NCI-H2196 (cell line): ENCODE measurements at regions not wholly inside any gene's neighbourhood (a gene's known extent, or its start where the extent isn't known, plus 50 kb on each side); places are given as distances from the start of the nearest gene placed in this dataset.

ENCODE experiments used
- DNase-seq: peaks from one replicate; lab custom pipeline; 2025; ENCODE audit not compliant: unreplicated experiment; lab: John Stamatoyannopoulos, UW

GRCh38 chr3:159910991-159911663 lies 77.5 kb upstream of the IL12A start:
- DNase-seq, result no peak

GRCh38 chr3:159911664-159912037 lies 77.0 kb upstream of the IL12A start:
- no peak for DNase-seq

- no peak for DNase-seq
Measured at GRCh38 chr3:159913712-159914414, 74.8 kb upstream of the IL12A start.

- no peak for DNase-seq
Measured at GRCh38 chr3:159914426-159914825, 74.2 kb upstream of the IL12A start.

GRCh38 chr3:159916052-159916451 lies 72.6 kb upstream of the IL12A start:
- no peak for DNase-seq

GRCh38 chr3:159917141-159917540 lies 71.5 kb upstream of the IL12A start:
- no peak for DNase-seq

- no peak for DNase-seq
Measured at GRCh38 chr3:159919873-159920272, 68.8 kb upstream of the IL12A start.

GRCh38 chr3:159922193-159922840 lies 66.3 kb upstream of the IL12A start:
- DNase-seq, result no peak

GRCh38 chr3:159922861-159923312 lies 65.7 kb upstream of the IL12A start:
- DNase-seq, result no peak

- no peak for DNase-seq
Measured at GRCh38 chr3:159923336-159923735, 65.3 kb upstream of the IL12A start.

GRCh38 chr3:159923956-159924355 lies 64.7 kb upstream of the IL12A start:
- no peak for DNase-seq

- DNase-seq, result no peak
Measured at GRCh38 chr3:159924411-159924810, 64.2 kb upstream of the IL12A start.

- no peak for DNase-seq
Measured at GRCh38 chr3:159925248-159925647, 63.4 kb upstream of the IL12A start.

- no peak for DNase-seq
Measured at GRCh38 chr3:159926573-159926972, 62.1 kb upstream of the IL12A start.

GRCh38 chr3:159928071-159928491 lies 60.6 kb upstream of the IL12A start:
- no peak for DNase-seq

- DNase-seq, result no peak
Measured at GRCh38 chr3:159928666-159929065, 60.0 kb upstream of the IL12A start.

GRCh38 chr3:159929171-159930141 lies 59.2 kb upstream of the IL12A start:
- DNase-seq, result peak; percentile 32

GRCh38 chr3:159934216-159934615 lies 54.4 kb upstream of the IL12A start:
- DNase-seq, result no peak

GRCh38 chr3:159936541-159936940 lies 52.1 kb upstream of the IL12A start:
- DNase-seq, result no peak

- DNase-seq, result no peak
Measured at GRCh38 chr3:159937561-159938166, 51.0 kb upstream of the IL12A start.

GRCh38 chr3:159938714-159939113 lies 49.9 kb upstream of the IL12A start:
- DNase-seq, result no peak
